GM12878 (cell line): ENCODE measurements at regions not wholly inside any gene's neighbourhood (a gene's known extent, or its start where the extent isn't known, plus 50 kb on each side); places are given as distances from the start of the nearest gene placed in this dataset.

Experiments used
- ATAC-seq: fragments of 200-7000 bp; cut with Tn5 transposase; 3 replicates; pipeline ENCODE4 v1.9.1; 2020; ENCODE audit warnings: mild to moderate bottlenecking, moderate library complexity
- BruUV-seq: library from RNA; stranded (reverse); fragments of 400-500 nt; replicated peaks from 2 replicates; lab custom pipeline; 2021; lab: Mats Ljungman, UMichigan
- CTCF ChIA-PET: fragments of 300-600 bp; sonication (Branson Sonifier 250); formaldehyde crosslinking; extraction: SDS; loops from one replicate; lab custom pipeline; 2021; ENCODE audit warnings: inconsistent platforms; lab: Yijun Ruan, JAX
- POLR2A ChIA-PET: fragments of 350-600 bp; formaldehyde crosslinking; extraction: SDS; loops from one replicate; lab custom pipeline; 2021; ENCODE audit warnings: inconsistent platforms; lab: Charles Lee
- RAD21 ChIA-PET: fragments of 300-600 bp; sonication (Branson Sonifier 250); formaldehyde crosslinking; loops from one replicate; lab custom pipeline; 2023; ENCODE audit warnings: antibody characterized with exemption; ENCODE audit not compliant: unreplicated experiment; lab: Charles Lee
- SMC1A ChIA-PET: fragments of 300-600 bp; sonication (Branson Sonifier 250); formaldehyde crosslinking; loops from one replicate; lab custom pipeline; 2023; ENCODE audit not compliant: unreplicated experiment, uncharacterized antibody; lab: Charles Lee
- DNase-seq: peaks from one replicate; pipeline ENCODE4 v3.0.0-alpha.2; 2011; ENCODE audit warnings: low read depth, low spot score
- FAIRE-seq: peaks from 3 replicates; lab custom pipeline; 2011; peaks lifted over from hg19 to GRCh38; lab: Jason Lieb, UNC
- H2AFZ ChIP-seq: 2 replicates; pipeline ENCODE4 v1.6.0; 2011; ENCODE audit warnings: low read depth, low read length, control low read depth; ENCODE audit not compliant: control insufficient read depth
- H3K27ac ChIP-seq: 2 replicates; pipeline ENCODE4 v1.5.1; 2011; ENCODE audit warnings: control low read depth; ENCODE audit not compliant: control insufficient read depth, insufficient read depth
- H3K27me3 ChIP-seq, 2 experiments: replicated peaks in 1 of 2; 2 replicates each; pipeline versions ENCODE4 v1.6.0 to v1.6.1; 2011; ENCODE audit warnings: low read length in 1 of 2; ENCODE audit not compliant: control insufficient read depth in 2 of 2, insufficient read depth in 2 of 2
- H3K36me3 ChIP-seq, 2 experiments: 2 replicates each; pipeline ENCODE4 v1.5.1; 2011; ENCODE audit warnings: low read length in 1 of 2; ENCODE audit not compliant: control insufficient read depth in 2 of 2, insufficient read depth in 2 of 2
- H3K4me1 ChIP-seq: 2 replicates; pipeline ENCODE4 v1.6.1; 2011; ENCODE audit warnings: mild to moderate bottlenecking, low read length, moderate library complexity, mixed read lengths; ENCODE audit not compliant: control insufficient read depth, insufficient read depth
- H3K4me2 ChIP-seq: 2 replicates; pipeline ENCODE4 v1.6.0; 2011; ENCODE audit warnings: control low read depth; ENCODE audit not compliant: control insufficient read depth, insufficient read depth
- H3K4me3 ChIP-seq: fragments of 200-600 bp; sonication (generic); 2 replicates; pipeline ENCODE4 v1.5.1; 2016
- H3K79me2 ChIP-seq: 2 replicates; pipeline ENCODE4 v1.6.0; 2011; ENCODE audit warnings: low read length; ENCODE audit not compliant: control insufficient read depth, insufficient read depth
- H3K9ac ChIP-seq: 2 replicates; pipeline ENCODE4 v1.8.0; 2011; ENCODE audit warnings: low read length, control low read depth, mixed read lengths; ENCODE audit not compliant: control insufficient read depth, insufficient read depth
- H3K9me3 ChIP-seq: replicated peaks from 3 replicates; pipeline ENCODE4 v1.5.1; 2011; ENCODE audit warnings: mild to moderate bottlenecking, low read length; ENCODE audit not compliant: control insufficient read depth, insufficient read depth
- H4K20me1 ChIP-seq: 2 replicates; pipeline ENCODE4 v1.6.0; 2011; ENCODE audit not compliant: control insufficient read depth, insufficient read depth
- ATF2 ChIP-seq: IDR thresholded peaks from 2 replicates; pipeline ENCODE4 v1.6.1; 2012; ENCODE audit warnings: low read length, inconsistent platforms
- CEBPB ChIP-seq, 2 experiments: fragments of 150-350 bp in 1 of 2; IDR thresholded peaks; 2 replicates each; pipeline ENCODE4 v1.6.1; 2012 to 2014; ENCODE audit warnings: low read depth in 2 of 2, low read length in 2 of 2, borderline replicate concordance in 1 of 2, inconsistent platforms in 1 of 2
- CEBPZ ChIP-seq: fragments of 150-350 bp; IDR thresholded peaks from 2 replicates; pipeline ENCODE4 v1.6.1; 2016; ENCODE audit warnings: low read depth, low read length
- E2F4 ChIP-seq: IDR thresholded peaks from 2 replicates; pipeline ENCODE4 v1.6.1; 2012; ENCODE audit warnings: low read depth, low read length, improper control_type of control experiment
- EZH2 ChIP-seq: IDR thresholded peaks from 2 replicates; pipeline ENCODE4 v1.6.1; 2012; ENCODE audit warnings: low read depth, mild to moderate bottlenecking, control low read depth, inconsistent platforms, low read length, borderline replicate concordance; ENCODE audit not compliant: control insufficient read depth
- JUND ChIP-seq: IDR thresholded peaks from 2 replicates; pipeline ENCODE4 v1.6.1; 2012; ENCODE audit warnings: low read depth, mild to moderate bottlenecking, low read length, improper control_type of control experiment, moderate library complexity
- NRF1 ChIP-seq: conservative IDR thresholded peaks from 2 replicates; pipeline ENCODE4 v1.6.1; 2011; ENCODE audit warnings: mild to moderate bottlenecking, low read depth, low read length, improper control_type of control experiment
- PAX8 ChIP-seq: fragments of 450-650 bp; IDR thresholded peaks from 2 replicates; pipeline ENCODE4 v1.6.1; 2017; ENCODE audit warnings: mild to moderate bottlenecking, moderate library complexity
- POLR2A ChIP-seq: IDR thresholded peaks from 2 replicates; pipeline ENCODE4 v1.6.1; 2011; ENCODE audit warnings: low read depth, mild to moderate bottlenecking, low read length
- SREBF1 ChIP-seq: IDR thresholded peaks from 2 replicates; pipeline ENCODE4 v1.6.1; 2012; ENCODE audit warnings: mild to moderate bottlenecking, low read length
- SREBF2 ChIP-seq: IDR thresholded peaks from 2 replicates; pipeline ENCODE4 v1.6.1; 2012; ENCODE audit warnings: mild to moderate bottlenecking, low read length
- WGBS: methylation state at CpG from one replicate; pipeline ENCODE4 v1.1.6; 2016; ENCODE audit warnings: low lambda C conversion rate; ENCODE audit not compliant: insufficient replicate concordance, insufficient coverage; ENCODE audit errors: missing lambda C conversion rate; 5-methylcytosine and 5-hydroxymethylcytosine counted together
- in situ Hi-C: fragments of 300-500 bp; cut with MboI; formaldehyde crosslinking; loops from 9 replicates; pipeline ENCODE4 v1.14.3; 2018; ENCODE audit warnings: mixed read lengths
- intact Hi-C: fragments of 100-400 bp; cut with micrococcal nuclease; formaldehyde crosslinking; loops from one replicate; pipeline ENCODE4 v1.14.2; 2022; ENCODE audit not compliant: unreplicated experiment

GRCh38 chr10:83892737-83893136, 246.6 kb upstream of the GHITM start:
- FAIRE-seq: no peak
- ATAC-seq: no peak
- in situ Hi-C loops: no loop called here
- Histone ChIP-seq H3K4me3 (no peak overlapping the region), H2AFZ (no peak overlapping the region), H3K4me1 (no peaks in the 10 kb centered on the region), H3K4me2 (no peak overlapping the region), H3K27ac (no peak overlapping the region), H3K9me3 (no peaks in the 10 kb centered on the region), H3K36me3 (no peaks in the 10 kb centered on the region), H3K27me3 (no peaks in the 10 kb centered on the region; a peak in 1 of 4 replicates), H4K20me1 (no peaks in the 10 kb centered on the region)
- no peak for DNase-seq
- 29% methylated on average over 6 of the region's 6 CpGs for WGBS
- RAD21 ChIA-PET: no interaction called here
- BruUV-seq: no TSS peak
- CTCF ChIA-PET: no interaction called here
- SMC1A ChIA-PET: no interaction called here
- POLR2A ChIA-PET: no interaction called here
- TF ChIP-seq SREBF2 (no peak), JUND (no peak), NRF1 (no peak), EZH2 (no peak), E2F4 (no peak), POLR2A (no peak)
- TF ChIP-seq, all 136 proteins: peak for 0
- Histone ChIP-seq H3K9ac (no peak overlapping the region), H3K79me2 (no peaks in the 10 kb centered on the region)
- intact Hi-C loops: no loop called here

GRCh38 chr10:83896219-83896618, 243.1 kb upstream of the GHITM start:
- DNase-seq (no peak), FAIRE-seq (no peak), ATAC-seq (no peak)
- no peaks in the 10 kb centered on the region for H3K9me3 ChIP-seq
- 64% methylated on average over 6 of the region's 6 CpGs for WGBS
- H3K27ac ChIP-seq: no peak overlapping the region
- no peak overlapping the region for H3K9ac ChIP-seq
- no peaks in the 10 kb centered on the region for H3K4me1 ChIP-seq
- ChIA-PET RAD21 (no interaction called here), CTCF (no interaction called here), SMC1A (no interaction called here), POLR2A (no interaction called here)
- no peaks in the 10 kb centered on the region for H3K79me2 ChIP-seq
- H3K27me3 ChIP-seq: no peaks in the 10 kb centered on the region; a peak in 1 of 4 replicates
- H2AFZ ChIP-seq: no peak overlapping the region
- intact Hi-C loops (no loop called here), in situ Hi-C loops (no loop called here)
- no peak overlapping the region for H3K4me2 ChIP-seq
- H3K4me3 ChIP-seq: no peak overlapping the region
- H3K36me3 ChIP-seq: no peaks in the 10 kb centered on the region
- BruUV-seq: no TSS peak
- no peaks in the 10 kb centered on the region for H4K20me1 ChIP-seq
- TF ChIP-seq ATF2: no peak
- no peak for TF ChIP-seq E2F4
- no peak for TF ChIP-seq CEBPB (IDR thresholded peaks at IDR 0.05; ENCODE audit: borderline replicate concordance in 1 of 2, low read depth in 2 of 2, low read length in 2 of 2)
- no peak for TF ChIP-seq SREBF1
- no peak for TF ChIP-seq PAX8
- no peak for TF ChIP-seq CEBPZ
